HEK293 (cell line): ENCODE measurements at regions not wholly inside any gene's neighbourhood (a gene's known extent, or its start where the extent isn't known, plus 50 kb on each side); places are given as distances from the start of the nearest gene placed in this dataset.

Experiments used
- CTCF ChIA-PET: fragments of 350-600 bp; formaldehyde crosslinking; extraction: SDS; loops from one replicate; lab custom pipeline; 2021; ENCODE audit warnings: antibody characterized with exemption; lab: Yijun Ruan, JAX
- POLR2A ChIA-PET: fragments of 300-600 bp; formaldehyde crosslinking; extraction: SDS; loops from one replicate; lab custom pipeline; 2020; ENCODE audit warnings: antibody characterized with exemption, inconsistent platforms; lab: Yijun Ruan, JAX
- H3K27ac ChIP-seq: fragments of 200-500 bp; sonication (Bioruptor generic); 2 replicates; pipeline ENCODE4 v1.5.1; 2014; ENCODE audit warnings: low read depth, low read length, control low read depth, inconsistent platforms; ENCODE audit errors: extremely low read depth
- H3K36me3 ChIP-seq, 2 experiments: fragments of 200-500 bp in 1 of 2; sonication (Bioruptor generic) in 1 of 2; 1 replicate in 1 of 2; 2 replicates in 1 of 2; pipeline ENCODE4 v1.5.1; 2014 to 2017; ENCODE audit warnings: inconsistent platforms in 2 of 2, low read length in 2 of 2; ENCODE audit not compliant: control insufficient read depth in 2 of 2, insufficient read depth in 1 of 2
- H3K4me1 ChIP-seq: fragments of 200-500 bp; sonication (Bioruptor generic); 2 replicates; pipeline ENCODE4 v1.5.1; 2014; ENCODE audit warnings: mild to moderate bottlenecking, low read length, inconsistent platforms; ENCODE audit not compliant: control insufficient read depth, insufficient read depth
- H3K4me3 ChIP-seq: 2 replicates; pipeline ENCODE4 v1.5.1; 2011; ENCODE audit warnings: low read depth, mild to moderate bottlenecking, control low read depth, low read length, moderate library complexity
- H3K9me3 ChIP-seq: fragments of 200-500 bp; sonication (Bioruptor generic); 2 replicates; pipeline ENCODE4 v1.5.1; 2014; ENCODE audit warnings: low read depth, low read length, inconsistent platforms; ENCODE audit not compliant: control insufficient read depth, insufficient read depth
- GFI1B ChIP-seq: fragments of 450-650 bp; formaldehyde crosslinking; IDR thresholded peaks from 2 replicates; pipeline ENCODE4 v1.5.1; 2016; ENCODE audit warnings: missing biosample characterization, missing genetic modification characterization
- PRDM6 ChIP-seq: fragments of 450-650 bp; formaldehyde crosslinking; IDR thresholded peaks from 2 replicates; pipeline ENCODE4 v1.5.1; 2017; ENCODE audit warnings: missing biosample characterization, missing genetic modification characterization
- REST ChIP-seq: fragments of 450-650 bp; formaldehyde crosslinking; IDR thresholded peaks from 2 replicates; pipeline ENCODE4 v1.5.1; 2016; ENCODE audit warnings: missing biosample characterization, missing genetic modification characterization
- ZBTB11 ChIP-seq: fragments of 450-650 bp; formaldehyde crosslinking; conservative IDR thresholded peaks from 2 replicates; pipeline ENCODE4 v1.5.1; 2016; ENCODE audit warnings: low read depth, missing biosample characterization, missing genetic modification characterization
- ZBTB26 ChIP-seq: fragments of 450-650 bp; formaldehyde crosslinking; optimal IDR thresholded peaks from 2 replicates; pipeline ENCODE3; 2016; ENCODE audit warnings: missing biosample characterization, mild to moderate bottlenecking, missing genetic modification characterization
- ZFP69B ChIP-seq: fragments of 450-650 bp; formaldehyde crosslinking; IDR thresholded peaks from 2 replicates; pipeline ENCODE4 v1.5.1; 2016; ENCODE audit warnings: missing biosample characterization, missing genetic modification characterization
- ZNF157 ChIP-seq: fragments of 450-650 bp; formaldehyde crosslinking; IDR thresholded peaks from 2 replicates; pipeline ENCODE4 v1.5.1; 2016; ENCODE audit warnings: missing biosample characterization, missing genetic modification characterization
- ZNF2 ChIP-seq: fragments of 450-650 bp; formaldehyde crosslinking; IDR thresholded peaks from 2 replicates; pipeline ENCODE4 v1.5.1; 2016; ENCODE audit warnings: missing biosample characterization, missing genetic modification characterization
- ZNF214 ChIP-seq: fragments of 450-650 bp; formaldehyde crosslinking; IDR thresholded peaks from 2 replicates; pipeline ENCODE4 v1.5.1; 2017; ENCODE audit warnings: missing biosample characterization, mild to moderate bottlenecking, missing genetic modification characterization, borderline replicate concordance
- ZNF221 ChIP-seq: fragments of 450-650 bp; formaldehyde crosslinking; IDR thresholded peaks from 2 replicates; pipeline ENCODE4 v1.5.1; 2017; ENCODE audit warnings: missing biosample characterization, missing genetic modification characterization, borderline replicate concordance
- ZNF223 ChIP-seq: fragments of 450-650 bp; formaldehyde crosslinking; IDR thresholded peaks from 2 replicates; pipeline ENCODE4 v1.5.1; 2016; ENCODE audit warnings: missing biosample characterization, missing genetic modification characterization
- ZNF24 ChIP-seq: fragments of 450-650 bp; formaldehyde crosslinking; IDR thresholded peaks from 2 replicates; pipeline ENCODE4 v1.5.1; 2016; ENCODE audit warnings: missing biosample characterization, missing genetic modification characterization
- ZNF292 ChIP-seq: fragments of 450-650 bp; formaldehyde crosslinking; IDR thresholded peaks from 2 replicates; pipeline ENCODE4 v1.5.1; 2016; ENCODE audit warnings: low read depth, missing biosample characterization, missing genetic modification characterization, borderline replicate concordance
- ZNF341 ChIP-seq: fragments of 450-650 bp; formaldehyde crosslinking; IDR thresholded peaks from 2 replicates; pipeline ENCODE4; 2016; ENCODE audit warnings: low read depth, missing biosample characterization, missing genetic modification characterization
- ZNF423 ChIP-seq: fragments of 450-650 bp; formaldehyde crosslinking; IDR thresholded peaks from 2 replicates; pipeline ENCODE4 v1.5.1; 2016; ENCODE audit warnings: missing biosample characterization, missing genetic modification characterization
- ZNF501 ChIP-seq: fragments of 450-650 bp; formaldehyde crosslinking; IDR thresholded peaks from 2 replicates; pipeline ENCODE4 v1.5.1; 2016; ENCODE audit warnings: missing biosample characterization, missing genetic modification characterization
- ZNF558 ChIP-seq: fragments of 450-650 bp; formaldehyde crosslinking; IDR thresholded peaks from 2 replicates; pipeline ENCODE4 v1.5.1; 2016; ENCODE audit warnings: missing biosample characterization, missing genetic modification characterization
- ZNF561 ChIP-seq: fragments of 450-650 bp; IDR thresholded peaks from 2 replicates; pipeline ENCODE4 v1.5.1; 2018; ENCODE audit warnings: missing biosample characterization, missing genetic modification characterization, borderline replicate concordance
- ZNF600 ChIP-seq: fragments of 450-650 bp; formaldehyde crosslinking; IDR thresholded peaks from 2 replicates; pipeline ENCODE4 v1.5.1; 2016; ENCODE audit warnings: missing biosample characterization, missing genetic modification characterization
- ZNF830 ChIP-seq: fragments of 450-650 bp; IDR thresholded peaks from 2 replicates; pipeline ENCODE4 v1.5.0; 2018; ENCODE audit warnings: missing biosample characterization, missing genetic modification characterization, low read depth, mild to moderate bottlenecking, moderate library complexity
- TF ChIP-seq, protein P1 (sequence below): fragments of 450-650 bp; formaldehyde crosslinking; IDR thresholded peaks from 2 replicates; pipeline ENCODE4 v1.5.1; 2016; ENCODE audit warnings: missing biosample characterization, missing genetic modification characterization
- TF ChIP-seq, protein P2 (sequence below): fragments of 450-650 bp; formaldehyde crosslinking; IDR thresholded peaks from 2 replicates; pipeline ENCODE4 v1.5.1; 2016; ENCODE audit warnings: missing biosample characterization, missing genetic modification characterization

GRCh38 chr9:110095161-110095595 is 112.8 kb downstream of the C9orf152 start:
- Histone ChIP-seq H3K4me3 (no peak overlapping the region), H3K4me1 (0 out of 2 replicates have a peak, but pooled peaks cover 6% of the 10 kb centered on the region), H3K36me3 (no peaks in the 10 kb centered on the region), H3K9me3 (no peaks in the 10 kb centered on the region), H3K27ac (no peak overlapping the region)
- TF ChIP-seq ZNF223 (tag by site-specific recombination), result no peak
- TF ChIP-seq, protein P1, sequence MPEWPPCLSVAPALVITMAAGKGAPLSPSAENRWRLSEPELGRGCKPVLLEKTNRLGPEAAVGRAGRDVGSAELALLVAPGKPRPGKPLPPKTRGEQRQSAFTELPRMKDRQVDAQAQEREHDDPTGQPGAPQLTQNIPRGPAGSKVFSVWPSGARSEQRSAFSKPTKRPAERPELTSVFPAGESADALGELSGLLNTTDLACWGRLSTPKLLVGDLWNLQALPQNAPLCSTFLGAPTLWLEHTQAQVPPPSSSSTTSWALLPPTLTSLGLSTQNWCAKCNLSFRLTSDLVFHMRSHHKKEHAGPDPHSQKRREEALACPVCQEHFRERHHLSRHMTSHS (tag by site-specific recombination), result no peak
- TF ChIP-seq, protein P2, sequence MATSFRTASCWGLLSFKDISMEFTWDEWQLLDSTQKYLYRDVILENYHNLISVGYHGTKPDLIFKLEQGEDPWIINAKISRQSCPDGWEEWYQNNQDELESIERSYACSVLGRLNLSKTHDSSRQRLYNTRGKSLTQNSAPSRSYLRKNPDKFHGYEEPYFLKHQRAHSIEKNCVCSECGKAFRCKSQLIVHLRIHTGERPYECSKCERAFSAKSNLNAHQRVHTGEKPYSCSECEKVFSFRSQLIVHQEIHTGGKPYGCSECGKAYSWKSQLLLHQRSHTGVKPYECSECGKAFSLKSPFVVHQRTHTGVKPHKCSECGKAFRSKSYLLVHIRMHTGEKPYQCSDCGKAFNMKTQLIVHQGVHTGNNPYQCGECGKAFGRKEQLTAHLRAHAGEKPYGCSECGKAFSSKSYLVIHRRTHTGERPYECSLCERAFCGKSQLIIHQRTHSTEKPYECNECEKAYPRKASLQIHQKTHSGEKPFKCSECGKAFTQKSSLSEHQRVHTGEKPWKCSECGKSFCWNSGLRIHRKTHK, result no peak
- no peak for TF ChIP-seq ZNF24
- no peak for TF ChIP-seq ZFP69B (tag by site-specific recombination)
- TF ChIP-seq GFI1B (tag by site-specific recombination), result no peak
- TF ChIP-seq PRDM6 (tag by site-specific recombination), result no peak
- no peak for TF ChIP-seq ZNF341
- no peak for TF ChIP-seq ZNF2
- TF ChIP-seq ZNF501 (tag by site-specific recombination), result no peak
- no peak for TF ChIP-seq ZNF558 (tag by site-specific recombination)
- TF ChIP-seq ZNF423, result no peak
- TF ChIP-seq REST (tag by site-specific recombination), result no peak
- no peak for TF ChIP-seq ZNF600 (tag by site-specific recombination)
- no peak for TF ChIP-seq ZNF221 (tag by site-specific recombination)
- TF ChIP-seq ZNF561 (tag by site-specific recombination), result no peak
- no peak for TF ChIP-seq ZNF830 (tag by site-specific recombination)
- no peak for TF ChIP-seq ZNF157 (tag by site-specific recombination)
- ChIA-PET CTCF (no interaction called here), POLR2A (no interaction called here)

DNA sequence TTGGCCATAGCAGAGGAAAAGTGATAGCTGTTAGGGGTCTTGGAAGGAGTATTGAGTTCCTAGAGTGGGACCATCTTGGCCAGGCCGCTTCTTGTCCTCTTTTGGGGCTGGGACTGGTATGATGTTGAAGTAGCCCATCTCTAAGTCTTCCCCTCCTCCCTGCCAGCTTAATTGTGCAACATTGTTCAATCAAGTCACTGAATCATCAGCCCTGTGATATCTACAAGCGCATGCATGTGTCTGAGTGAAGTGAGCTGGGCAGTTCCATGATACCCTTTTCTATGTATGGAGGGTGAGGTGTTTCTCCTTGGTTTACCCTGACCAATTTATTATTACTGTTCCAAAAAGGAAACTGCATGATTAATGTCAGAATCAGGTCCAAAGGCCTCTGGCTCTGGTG is 112.2 kb downstream of the C9orf152 start:
- POLR2A ChIA-PET, result no interaction called here
- CTCF ChIA-PET, result no interaction called here
- Histone ChIP-seq H3K27ac (no peak overlapping the region), H3K4me3 (no peak overlapping the region), H3K9me3 (no peaks in the 10 kb centered on the region), H3K4me1 (0 out of 2 replicates have a peak, but pooled peaks cover 6% of the 10 kb centered on the region), H3K36me3 (no peaks in the 10 kb centered on the region)
- TF ChIP-seq ZBTB11 (tag by site-specific recombination) (no peak), ZNF292 (tag by site-specific recombination) (no peak), ZNF830 (tag by site-specific recombination) (no peak), ZNF214 (tag by site-specific recombination) (no peak), ZBTB26 (no peak)
